ENCODE measurements at regions not wholly inside any gene's neighbourhood (a gene's known extent, or its start where the extent isn't known, plus 50 kb on each side); places are given as distances from the start of the nearest gene placed in this dataset.
"Not testable (repeated sequence)": the region's sequence is repeated elsewhere in the genome, so short reads cannot be mapped to it uniquely, and the experiment has no call there.

- DNase-seq (ENCODE audit: low spot score), result no peak
Observed at GRCh38 chr12:38101753-38102152, 214.8 kb upstream of the ALG10B start.

GRCh38 chr12:38102197-38102596 lies 214.4 kb upstream of the ALG10B start:
- H3K4me3 ChIP-seq, result no peak overlapping the region
- no peak overlapping the region for H3K27ac ChIP-seq
- DNase-seq (ENCODE audit: low spot score), result no peak
- no peak for TF ChIP-seq CTCF (IDR thresholded peaks at IDR 0.05)

More at GRCh38 chr12:38101753-38102152, 214.8 kb upstream of the ALG10B start:
- no peak for TF ChIP-seq CTCF (IDR thresholded peaks at IDR 0.05)
- Histone ChIP-seq H3K4me3 (no peak overlapping the region), H3K27ac (no peak overlapping the region)

- no peak for DNase-seq (ENCODE audit: low spot score)
- no peak for TF ChIP-seq CTCF (IDR thresholded peaks at IDR 0.05)
- Histone ChIP-seq H3K27ac (no peak overlapping the region), H3K4me3 (no peak overlapping the region)
Observed at GRCh38 chr12:38110026-38110699, 206.4 kb upstream of the ALG10B start.

- no peak for TF ChIP-seq CTCF (IDR thresholded peaks at IDR 0.05)
- no peak overlapping the region for H3K27ac ChIP-seq
- no peak for DNase-seq (ENCODE audit: low spot score)
- no peak overlapping the region for H3K4me3 ChIP-seq
Observed at GRCh38 chr12:38113991-38114390, 202.6 kb upstream of the ALG10B start.

GRCh38 chr12:38116968-38117367 lies 199.6 kb upstream of the ALG10B start:
- H3K27ac ChIP-seq, result no peak overlapping the region
- H3K4me3 ChIP-seq, result no peak overlapping the region
- TF ChIP-seq CTCF (IDR thresholded peaks at IDR 0.05), result no peak
- DNase-seq (ENCODE audit: low spot score), result no peak

GRCh38 chr12:38118632-38119031 lies 197.9 kb upstream of the ALG10B start:
- H3K4me3 ChIP-seq, result no peak overlapping the region
- no peak for DNase-seq (ENCODE audit: low spot score)
- no peak overlapping the region for H3K27ac ChIP-seq
- TF ChIP-seq CTCF (IDR thresholded peaks at IDR 0.05), result no peak

- no peak for DNase-seq (ENCODE audit: low spot score)
- no peak for TF ChIP-seq CTCF (IDR thresholded peaks at IDR 0.05)
- Histone ChIP-seq H3K4me3 (no peak overlapping the region), H3K27ac (no peak overlapping the region)
Observed at GRCh38 chr12:38120438-38120837, 196.1 kb upstream of the ALG10B start.

- H3K4me3 ChIP-seq; DNase-seq (ENCODE audit: low spot score); H3K27ac ChIP-seq: not testable (repeated sequence)
Observed at GRCh38 chr12:38123028-38123427, 193.5 kb upstream of the ALG10B start.

Data from coronary artery (tissue), 2 donors.